ENCODE measurements at regions not wholly inside any gene's neighbourhood (a gene's known extent, or its start where the extent isn't known, plus 50 kb on each side); places are given as distances from the start of the nearest gene placed in this dataset.

DNA sequence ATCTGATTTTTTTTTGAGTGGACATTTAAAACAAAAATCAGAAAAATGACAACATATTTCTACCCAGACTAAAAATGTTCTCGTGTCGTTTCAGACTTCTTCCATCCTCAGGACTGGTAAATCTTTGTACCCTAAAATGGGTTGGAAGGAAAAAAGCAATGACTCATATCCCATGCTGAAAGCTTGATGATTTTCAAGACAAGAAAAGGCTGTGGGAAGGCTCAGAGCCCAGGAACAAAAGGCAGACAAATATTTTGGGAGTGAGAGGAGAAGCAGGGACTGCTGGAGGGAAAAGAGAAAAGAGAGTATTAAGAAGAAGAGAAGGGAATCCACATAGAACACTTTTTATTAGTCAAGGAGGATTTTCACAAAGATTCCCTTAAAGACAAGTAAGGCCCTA is 77.1 kb upstream of the CTAGE1 start:
- TF ChIP-seq, protein P1, sequence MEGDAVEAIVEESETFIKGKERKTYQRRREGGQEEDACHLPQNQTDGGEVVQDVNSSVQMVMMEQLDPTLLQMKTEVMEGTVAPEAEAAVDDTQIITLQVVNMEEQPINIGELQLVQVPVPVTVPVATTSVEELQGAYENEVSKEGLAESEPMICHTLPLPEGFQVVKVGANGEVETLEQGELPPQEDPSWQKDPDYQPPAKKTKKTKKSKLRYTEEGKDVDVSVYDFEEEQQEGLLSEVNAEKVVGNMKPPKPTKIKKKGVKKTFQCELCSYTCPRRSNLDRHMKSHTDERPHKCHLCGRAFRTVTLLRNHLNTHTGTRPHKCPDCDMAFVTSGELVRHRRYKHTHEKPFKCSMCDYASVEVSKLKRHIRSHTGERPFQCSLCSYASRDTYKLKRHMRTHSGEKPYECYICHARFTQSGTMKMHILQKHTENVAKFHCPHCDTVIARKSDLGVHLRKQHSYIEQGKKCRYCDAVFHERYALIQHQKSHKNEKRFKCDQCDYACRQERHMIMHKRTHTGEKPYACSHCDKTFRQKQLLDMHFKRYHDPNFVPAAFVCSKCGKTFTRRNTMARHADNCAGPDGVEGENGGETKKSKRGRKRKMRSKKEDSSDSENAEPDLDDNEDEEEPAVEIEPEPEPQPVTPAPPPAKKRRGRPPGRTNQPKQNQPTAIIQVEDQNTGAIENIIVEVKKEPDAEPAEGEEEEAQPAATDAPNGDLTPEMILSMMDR (IDR thresholded peaks at IDR 0.05; ENCODE audit: control extremely low read depth, extremely low read depth, low read depth, missing control alignments), result no peak
- ChIA-PET CTCF (interaction anchor here (1.0 kb wide), 1 partner anchor 54 kb away, joined by 3 read pairs; no protein-coding TSS in a partner anchor), POLR2A (no interaction called here)

DNA sequence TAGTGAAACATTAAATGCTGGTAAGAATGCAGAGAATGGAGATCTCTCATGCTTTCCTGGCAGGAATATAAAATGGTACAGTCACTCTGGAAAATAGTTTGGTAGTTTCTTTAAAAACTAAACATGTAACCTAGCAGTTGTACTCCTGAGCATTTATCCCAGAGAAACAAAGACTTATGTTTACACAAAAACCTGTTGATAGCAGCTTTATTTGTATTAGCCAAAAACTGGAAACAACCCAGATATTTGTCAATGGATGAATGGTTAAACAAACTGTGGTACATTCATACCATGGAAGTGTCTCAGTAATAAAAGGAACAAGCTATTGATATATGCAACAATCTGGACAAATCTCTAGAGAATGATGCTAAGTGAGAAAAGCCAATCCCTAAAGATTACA is 81.7 kb upstream of the CTAGE1 start:
- CTCF ChIA-PET, result no interaction called here

More for the DNA sequence above, 77.1 kb upstream of the CTAGE1 start:
- no peak for DNase-seq (ENCODE audit: extremely low spot score)

DNA sequence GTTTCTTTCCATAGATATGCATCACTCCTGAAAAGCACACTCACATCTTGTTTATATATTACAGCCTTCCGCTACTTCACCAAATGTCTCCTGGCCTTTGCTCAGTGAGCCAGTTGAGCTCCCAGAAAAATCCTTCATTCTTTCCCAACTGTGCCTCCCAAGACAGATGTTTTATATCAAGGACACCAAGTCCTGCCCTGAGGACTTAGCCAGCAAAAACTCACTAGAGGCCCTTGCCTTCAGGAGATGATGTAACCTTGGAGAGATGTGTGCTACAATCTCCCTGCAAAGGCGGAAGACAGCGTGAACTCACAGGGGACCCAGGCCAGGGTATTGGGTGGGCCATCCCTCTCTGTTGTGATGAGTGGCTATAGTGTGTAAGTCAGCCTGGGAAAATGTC is 86.1 kb upstream of the CTAGE1 start:
- POLR2A ChIA-PET, result no interaction called here
- CTCF ChIA-PET, result no interaction called here
- TF ChIP-seq, protein P1 (IDR thresholded peaks at IDR 0.05; ENCODE audit: control extremely low read depth, extremely low read depth, low read depth, missing control alignments), result no peak
- DNase-seq (ENCODE audit: extremely low spot score), result no peak

More for the DNA sequence above, 81.7 kb upstream of the CTAGE1 start:
- TF ChIP-seq, protein P1 (IDR thresholded peaks at IDR 0.05; ENCODE audit: control extremely low read depth, extremely low read depth, low read depth, missing control alignments), result no peak
- DNase-seq (ENCODE audit: extremely low spot score), result no peak
- POLR2A ChIA-PET, result no interaction called here

DNA sequence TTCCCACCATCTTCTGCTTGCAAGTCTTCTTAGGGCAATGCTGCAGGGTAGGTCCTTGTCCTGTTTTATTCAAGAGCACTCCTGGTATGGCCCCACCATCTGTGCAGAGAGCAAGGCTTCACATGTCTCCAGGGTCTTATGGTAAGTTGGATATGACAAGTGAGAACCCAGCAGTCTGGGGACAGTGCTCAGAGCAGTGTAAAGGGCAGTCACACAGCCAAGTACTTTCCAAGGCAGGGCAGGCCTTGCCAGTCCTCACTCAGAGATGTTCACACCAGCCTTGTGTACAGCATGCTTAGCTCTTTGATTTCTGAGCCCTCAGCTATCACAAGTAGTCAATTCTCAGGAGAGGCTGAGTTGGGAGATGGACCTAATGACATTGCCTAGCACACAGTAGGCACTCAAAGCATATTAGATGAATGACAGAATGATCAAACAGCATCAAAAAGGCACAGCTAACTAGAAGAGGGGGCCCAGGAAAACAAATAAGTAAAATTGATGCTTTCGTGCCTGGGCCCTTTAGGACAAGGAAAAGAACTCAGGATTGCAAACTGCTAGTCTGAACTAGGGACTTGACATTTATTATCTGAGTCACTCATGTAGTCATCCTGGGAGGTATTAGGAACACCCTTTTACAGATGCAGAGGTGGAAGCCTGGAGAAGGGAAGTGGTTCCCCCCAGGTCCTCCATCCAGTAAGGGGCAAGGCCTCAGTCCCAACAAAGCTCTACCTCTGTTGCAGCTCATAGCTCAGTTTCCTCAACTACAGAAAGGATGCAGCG is 86.7 kb upstream of the CTAGE1 start:
- TF ChIP-seq, protein P1 (IDR thresholded peaks at IDR 0.05; ENCODE audit: control extremely low read depth, extremely low read depth, low read depth, missing control alignments), result no peak
- ChIA-PET POLR2A (no interaction called here), CTCF (no interaction called here)
- no peak for DNase-seq (ENCODE audit: extremely low spot score)

DNA sequence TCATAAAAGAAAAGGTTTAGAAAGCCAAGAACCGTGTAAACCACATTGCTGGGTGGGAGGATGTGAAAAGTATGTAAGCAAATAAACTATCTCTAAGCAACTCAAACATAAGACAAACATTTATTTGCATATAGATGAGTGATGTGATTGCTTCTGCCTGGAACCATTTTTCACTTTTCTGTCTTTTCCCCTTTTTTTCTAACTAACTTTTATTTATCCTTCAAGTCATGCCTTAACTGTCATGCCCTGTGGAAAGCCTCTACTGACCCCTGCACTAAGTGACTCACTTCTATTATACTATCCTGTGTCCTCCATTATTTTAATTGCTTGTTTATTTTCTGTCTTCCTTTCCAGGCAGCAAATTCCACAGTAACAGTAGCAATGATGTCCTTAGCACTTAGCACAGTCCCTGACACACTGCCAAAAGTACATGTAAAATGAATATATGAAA is 87.5 kb upstream of the CTAGE1 start:
- ChIA-PET CTCF (no interaction called here), POLR2A (no interaction called here)
- TF ChIP-seq, protein P1 (IDR thresholded peaks at IDR 0.05; ENCODE audit: control extremely low read depth, extremely low read depth, low read depth, missing control alignments), result no peak
- DNase-seq (ENCODE audit: extremely low spot score), result no peak

DNA sequence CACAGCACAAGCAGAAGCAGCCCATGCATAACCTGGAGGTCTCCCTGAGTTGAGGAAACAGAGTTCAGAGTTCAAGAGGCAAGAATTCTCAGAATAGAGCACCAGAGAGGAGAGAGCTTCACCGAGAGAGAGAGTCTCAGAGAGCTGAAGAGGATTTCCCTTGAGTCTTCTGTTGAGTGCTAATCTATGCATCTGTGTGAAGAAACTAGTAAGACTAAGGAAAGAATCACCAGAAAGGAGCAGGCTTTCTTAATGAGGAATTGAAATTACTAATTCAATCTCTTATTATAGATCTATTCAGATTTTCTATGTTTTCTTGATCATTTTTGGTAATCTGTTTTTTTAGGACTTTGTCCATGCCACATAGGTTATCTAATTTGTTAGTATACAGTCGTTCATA is 89.3 kb upstream of the CTAGE1 start:
- DNase-seq (ENCODE audit: extremely low spot score), result no peak
- TF ChIP-seq, protein P1 (IDR thresholded peaks at IDR 0.05; ENCODE audit: control extremely low read depth, extremely low read depth, low read depth, missing control alignments), result no peak
- ChIA-PET CTCF (no interaction called here), POLR2A (no interaction called here)

All from GM10248 (cell line).